Suprapubic skin (tissue), 4 donors: ENCODE measurements at regions not wholly inside any gene's neighbourhood (a gene's known extent, or its start where the extent isn't known, plus 50 kb on each side); places are given as distances from the start of the nearest gene placed in this dataset.

Source experiments
- CTCF ChIP-seq, 2 donors: fragments of 200-600 bp in 1 of 2; fragments of 450-650 bp in 1 of 2; sonication (generic) in 1 of 2; IDR thresholded peaks; one replicate each; pipeline ENCODE4 v1.5.1; 2016 to 2019; ENCODE audit warnings: antibody characterized with exemption in 2 of 2, mild to moderate bottlenecking in 1 of 2, moderate library complexity in 1 of 2
- EP300 ChIP-seq: sonication (generic); formaldehyde crosslinking; IDR thresholded peaks from one replicate; pipeline ENCODE4 v1.6.1; 2017; ENCODE audit warnings: antibody characterized with exemption
- POLR2A ChIP-seq, 2 donors: fragments of 450-650 bp; IDR thresholded peaks; one replicate each; pipeline ENCODE4 v1.6.1; 2017; ENCODE audit warnings: antibody characterized with exemption in 2 of 2, mild to moderate bottlenecking in 2 of 2, moderate library complexity in 2 of 2
- POLR2AphosphoS5 ChIP-seq, 3 donors: sonication (generic); formaldehyde crosslinking; IDR thresholded peaks; one replicate each; pipeline ENCODE4 v1.6.1; 2017; ENCODE audit warnings: antibody characterized with exemption in 3 of 3

GRCh38 chr9:31700252-31701045, 684.0 kb upstream of the ACO1 start:
- TF ChIP-seq POLR2A (IDR thresholded peaks at IDR 0.05) (no peak), CTCF (IDR thresholded peaks at IDR 0.05) (no peak), POLR2AphosphoS5 (IDR thresholded peaks at IDR 0.05) (no peak), EP300 (no peak)
